HUES6 (cell line): ENCODE measurements at regions not wholly inside any gene's neighbourhood (a gene's known extent, or its start where the extent isn't known, plus 50 kb on each side); places are given as distances from the start of the nearest gene placed in this dataset.

Experiments
- H3K27ac ChIP-seq: 2 replicates; pipeline ENCODE4 v1.7.0; 2013; ENCODE audit warnings: low read depth, mild to moderate bottlenecking, low read length, inconsistent platforms
- H3K27me3 ChIP-seq: 2 replicates; pipeline ENCODE4 v1.6.1; 2013; ENCODE audit warnings: low read length; ENCODE audit not compliant: control insufficient read depth, insufficient read depth
- H3K36me3 ChIP-seq: 2 replicates; pipeline ENCODE4 v1.6.1; 2013; ENCODE audit warnings: low read length; ENCODE audit not compliant: control insufficient read depth, insufficient read depth
- H3K4me1 ChIP-seq: 2 replicates; pipeline ENCODE4 v1.6.1; 2013; ENCODE audit warnings: low read length; ENCODE audit not compliant: control insufficient read depth, insufficient read depth
- H3K4me3 ChIP-seq: 2 replicates; pipeline ENCODE4 v1.5.1; 2013; ENCODE audit warnings: low read depth, low read length
- H3K9ac ChIP-seq: one replicate; pipeline ENCODE4 v1.6.1; 2013; ENCODE audit warnings: mild to moderate bottlenecking, low read length
- H3K9me3 ChIP-seq: 2 replicates; pipeline ENCODE4 v1.6.1; 2013; ENCODE audit warnings: low read depth, low read length; ENCODE audit not compliant: control insufficient read depth, insufficient read depth

- Histone ChIP-seq H3K36me3 (no peaks in the 10 kb centered on the region), H3K27ac (no peak overlapping the region), H3K4me3 (no peak overlapping the region), H3K4me1 (no peaks in the 10 kb centered on the region; the same call in 1 of the 2 replicates), H3K27me3 (0 out of 2 replicates have a peak, but pooled peaks cover 3% of the 10 kb centered on the region), H3K9me3 (no peaks in the 10 kb centered on the region), H3K9ac (no peak overlapping the region)
Observed at GRCh38 chr14:50010752-50011151, 105.6 kb downstream of the VCPKMT start.

- H3K9ac ChIP-seq = no peak overlapping the region
- no peaks in the 10 kb centered on the region for H3K36me3 ChIP-seq
- H3K27me3 ChIP-seq = no peaks in the 10 kb centered on the region
- H3K4me1 ChIP-seq = no peaks in the 10 kb centered on the region; the same call in 1 of the 2 replicates
- H3K4me3 ChIP-seq = no peak overlapping the region
- no peak overlapping the region for H3K27ac ChIP-seq
- no peaks in the 10 kb centered on the region for H3K9me3 ChIP-seq
Observed at GRCh38 chr14:50011242-50011641, 105.1 kb downstream of the VCPKMT start.

DNA sequence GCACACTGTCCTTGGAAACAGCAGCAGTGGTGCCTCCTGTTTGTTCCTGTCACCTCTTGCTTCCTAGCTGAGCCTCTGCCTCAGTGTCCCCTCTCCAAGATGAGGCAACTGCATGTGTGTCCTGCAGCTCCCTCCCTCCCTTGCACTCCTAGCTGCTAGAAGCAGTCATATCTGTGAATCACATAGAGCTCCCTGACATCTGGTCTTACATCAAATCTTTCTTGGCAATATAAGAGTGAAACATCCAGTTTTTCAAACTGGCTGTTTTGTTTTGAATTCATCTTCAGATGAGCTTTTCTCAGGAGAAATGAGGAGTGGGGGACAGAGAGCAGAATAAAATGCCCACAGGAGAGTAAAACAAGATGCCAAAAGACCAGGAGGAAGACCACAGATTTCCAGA, 103.7 kb downstream of the VCPKMT start:
- H3K36me3 ChIP-seq = no peaks in the 10 kb centered on the region
- H3K27ac ChIP-seq = no peak overlapping the region
- no peak overlapping the region for H3K9ac ChIP-seq
- no peak overlapping the region for H3K4me3 ChIP-seq
- H3K27me3 ChIP-seq = no peaks in the 10 kb centered on the region
- H3K9me3 ChIP-seq = no peaks in the 10 kb centered on the region
- no peaks in the 10 kb centered on the region; the same call in 1 of the 2 replicates for H3K4me1 ChIP-seq

- Histone ChIP-seq H3K36me3 (no peaks in the 10 kb centered on the region), H3K4me3 (no peak overlapping the region), H3K9me3 (no peaks in the 10 kb centered on the region), H3K27me3 (no peaks in the 10 kb centered on the region), H3K27ac (no peak overlapping the region), H3K9ac (no peak overlapping the region), H3K4me1 (no peaks in the 10 kb centered on the region; the same call in 1 of the 2 replicates)
Observed at GRCh38 chr14:50013198-50013918, 103.0 kb downstream of the VCPKMT start.

DNA sequence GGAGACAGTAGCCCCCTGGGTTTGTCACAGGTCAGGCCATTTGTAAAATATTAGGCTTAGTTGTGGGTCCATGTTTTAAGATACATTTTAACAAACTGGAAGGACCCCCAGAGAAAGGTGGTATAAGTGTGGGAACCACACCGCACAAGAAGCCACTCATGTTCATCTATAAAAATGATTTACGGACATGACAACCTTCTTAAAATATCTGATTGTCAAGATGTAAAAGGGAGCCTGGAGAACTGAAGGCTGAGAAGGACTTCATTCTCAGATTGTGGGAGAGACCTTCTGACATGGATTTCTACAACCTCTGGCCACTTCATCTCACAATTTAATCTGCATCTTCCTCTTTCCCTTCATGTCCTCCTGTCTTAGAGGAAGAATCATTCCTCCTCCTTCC, 102.4 kb downstream of the VCPKMT start:
- Histone ChIP-seq H3K27ac (no peak overlapping the region), H3K9ac (no peak overlapping the region), H3K9me3 (no peaks in the 10 kb centered on the region), H3K4me1 (no peaks in the 10 kb centered on the region; the same call in 1 of the 2 replicates), H3K36me3 (no peaks in the 10 kb centered on the region), H3K27me3 (no peaks in the 10 kb centered on the region), H3K4me3 (no peak overlapping the region)

GRCh38 chr14:50014809-50015430, 101.5 kb downstream of the VCPKMT start:
- no peaks in the 10 kb centered on the region for H3K27me3 ChIP-seq
- H3K9ac ChIP-seq = no peak overlapping the region
- H3K9me3 ChIP-seq = 0 out of 2 replicates have a peak, but pooled peaks cover 3% of the 10 kb centered on the region
- no peaks in the 10 kb centered on the region; the same call in 1 of the 2 replicates for H3K4me1 ChIP-seq
- no peak overlapping the region for H3K27ac ChIP-seq
- H3K4me3 ChIP-seq = no peak overlapping the region
- H3K36me3 ChIP-seq = no peaks in the 10 kb centered on the region

DNA sequence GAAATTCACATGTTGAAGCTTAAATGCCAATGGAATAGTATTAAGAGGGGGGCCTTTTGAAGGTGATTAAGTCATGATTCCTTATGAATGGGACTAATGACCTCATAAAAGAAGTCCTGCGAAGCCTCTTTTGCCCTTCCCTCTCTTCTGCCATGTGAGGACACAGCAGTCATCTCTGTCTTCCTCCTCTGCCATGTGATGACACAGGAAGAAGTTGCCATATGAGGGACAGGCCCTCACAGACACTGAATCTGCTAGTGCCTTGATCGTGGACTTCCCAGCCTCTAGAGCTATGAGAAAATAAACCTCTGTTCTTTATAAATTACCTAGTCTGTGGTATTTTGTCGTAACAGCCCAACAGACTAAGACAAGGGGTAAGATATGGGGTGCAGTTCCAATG, 100.7 kb downstream of the VCPKMT start:
- Histone ChIP-seq H3K9me3 (peaks cover 9% of the 10 kb centered on the region), H3K9ac (no peak overlapping the region), H3K36me3 (no peaks in the 10 kb centered on the region), H3K27ac (no peak overlapping the region), H3K4me1 (no peaks in the 10 kb centered on the region; the same call in 1 of the 2 replicates), H3K4me3 (no peak overlapping the region), H3K27me3 (no peaks in the 10 kb centered on the region)

DNA sequence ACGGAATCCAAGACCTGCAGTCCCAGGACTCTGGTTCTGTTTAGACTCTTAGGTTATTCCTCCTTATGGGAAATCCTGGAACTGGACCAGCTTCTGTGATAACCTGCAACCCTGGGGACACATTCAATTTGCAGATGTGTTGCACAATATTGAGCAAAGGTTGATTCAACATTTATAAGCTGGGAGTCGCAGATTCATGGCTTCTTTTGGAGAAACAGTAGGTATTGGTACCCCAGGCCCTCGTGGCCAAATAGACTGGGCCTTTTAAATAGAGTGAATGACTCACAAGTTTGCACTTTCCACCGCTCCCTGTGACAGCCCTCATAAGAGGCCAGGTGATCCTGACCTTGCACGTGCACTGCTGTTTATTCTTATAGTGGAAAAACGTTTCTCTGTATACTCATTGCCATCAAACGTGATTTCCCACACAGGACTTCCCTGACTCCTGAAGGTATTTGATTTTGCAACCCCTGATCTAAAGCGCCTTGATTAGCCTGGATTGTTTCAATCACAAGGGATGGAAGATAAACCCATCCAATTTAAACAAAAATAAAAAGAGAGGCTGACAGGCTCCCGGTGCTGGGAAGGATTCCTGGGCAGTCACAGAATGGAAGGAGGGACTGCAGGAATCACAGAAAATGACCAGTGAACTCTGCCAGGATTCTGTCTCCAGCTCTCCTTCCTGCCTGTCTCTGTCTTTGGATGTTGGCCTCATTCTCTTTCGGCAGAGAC, 98.0 kb downstream of the VCPKMT start:
- Histone ChIP-seq H3K4me3 (no peak overlapping the region), H3K27ac (no peak overlapping the region), H3K9me3 (peaks cover 14% of the 10 kb centered on the region), H3K4me1 (no peaks in the 10 kb centered on the region), H3K27me3 (no peaks in the 10 kb centered on the region), H3K36me3 (no peaks in the 10 kb centered on the region), H3K9ac (no peak overlapping the region)

DNA sequence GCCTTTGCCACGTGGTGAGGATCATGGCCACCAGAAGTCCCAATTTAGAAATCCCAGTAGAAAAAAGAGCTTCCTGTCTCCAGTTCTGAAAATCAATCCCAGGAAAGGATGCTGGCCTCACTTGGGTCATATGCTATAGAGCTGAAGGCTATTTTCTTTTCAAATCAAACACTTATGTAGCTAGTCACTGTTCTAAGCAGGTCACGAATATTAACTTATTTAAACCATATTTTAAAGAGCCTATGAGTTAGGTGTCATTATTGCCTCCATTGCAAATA, 97.5 kb downstream of the VCPKMT start:
- Histone ChIP-seq H3K36me3 (no peaks in the 10 kb centered on the region), H3K4me1 (no peaks in the 10 kb centered on the region; the same call in 1 of the 2 replicates), H3K9ac (no peak overlapping the region), H3K9me3 (peaks cover 14% of the 10 kb centered on the region), H3K27ac (no peak overlapping the region), H3K27me3 (no peaks in the 10 kb centered on the region), H3K4me3 (no peak overlapping the region)

DNA sequence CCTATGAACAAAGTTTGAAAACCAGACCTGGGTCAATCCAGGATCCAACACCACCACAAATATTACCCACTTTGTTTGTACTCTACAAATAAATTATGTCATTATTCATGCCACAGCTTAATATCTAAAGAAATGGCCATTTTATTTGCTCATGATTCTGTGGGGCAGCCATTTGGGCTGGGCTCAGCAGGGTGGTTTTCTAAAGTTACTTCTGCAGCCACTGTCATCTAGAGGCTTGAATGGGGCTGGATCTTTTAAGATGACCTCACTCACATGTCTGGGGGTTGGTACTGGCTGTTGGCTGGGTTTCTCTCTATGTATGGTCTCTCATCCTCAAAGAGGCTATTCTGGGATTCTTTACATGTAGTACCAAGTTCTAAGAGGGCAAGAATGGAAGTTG, 96.2 kb downstream of the VCPKMT start:
- Histone ChIP-seq H3K27ac (no peak overlapping the region), H3K4me1 (no peaks in the 10 kb centered on the region; the same call in 1 of the 2 replicates), H3K9ac (no peak overlapping the region), H3K36me3 (no peaks in the 10 kb centered on the region), H3K4me3 (no peak overlapping the region), H3K9me3 (peaks cover 14% of the 10 kb centered on the region), H3K27me3 (no peaks in the 10 kb centered on the region)

DNA sequence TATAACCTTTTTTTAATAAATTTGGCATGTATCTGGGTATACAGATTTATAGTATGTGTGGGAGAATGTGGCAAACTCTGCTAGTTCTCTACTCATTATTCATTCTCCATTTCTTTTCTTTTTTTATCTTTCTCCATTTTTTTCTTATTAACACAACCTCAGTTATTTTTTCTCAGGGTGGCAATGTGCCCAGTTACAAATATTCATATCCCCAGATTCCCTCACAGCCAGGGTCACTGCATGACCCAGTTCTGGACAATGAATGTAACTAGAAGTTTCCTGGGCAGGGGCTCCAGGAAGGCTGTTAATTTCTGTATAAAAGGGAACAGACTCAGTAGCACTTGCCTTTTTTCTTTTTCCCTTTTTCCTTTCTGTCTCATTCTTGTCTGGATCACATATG, 95.6 kb downstream of the VCPKMT start:
- Histone ChIP-seq H3K27ac (no peak overlapping the region), H3K4me1 (no peaks in the 10 kb centered on the region; the same call in 1 of the 2 replicates), H3K9me3 (peaks cover 19% of the 10 kb centered on the region)

More for the DNA sequence above, 95.6 kb downstream of the VCPKMT start:
- Histone ChIP-seq H3K4me3 (no peak overlapping the region), H3K36me3 (no peaks in the 10 kb centered on the region), H3K27me3 (no peaks in the 10 kb centered on the region), H3K9ac (no peak overlapping the region)
